Fibroblast of lung (primary cell): ENCODE measurements at regions not wholly inside any gene's neighbourhood (a gene's known extent, or its start where the extent isn't known, plus 50 kb on each side); places are given as distances from the start of the nearest gene placed in this dataset.

ENCODE experiments used
- DNase-seq, 2 donors: peaks; one replicate each; pipeline versions ENCODE4 v3.0.0 to v3.0.0-alpha.2; 2010; ENCODE audit warnings: low read depth in 2 of 2
- H2AFZ ChIP-seq: 2 replicates; pipeline ENCODE4 v1.5.1; 2012; ENCODE audit warnings: low read length, control low read depth, inconsistent platforms
- H3K27ac ChIP-seq: 2 replicates; pipeline ENCODE4 v1.5.1; 2011; ENCODE audit warnings: low read length, control low read depth; ENCODE audit not compliant: insufficient read depth
- H3K27me3 ChIP-seq: 2 replicates; pipeline ENCODE4 v1.5.1; 2011; ENCODE audit warnings: mild to moderate bottlenecking, low read length; ENCODE audit not compliant: control insufficient read depth, insufficient read depth
- H3K36me3 ChIP-seq: 2 replicates; pipeline ENCODE4 v1.5.1; 2011; ENCODE audit warnings: low read length; ENCODE audit not compliant: control insufficient read depth, insufficient read depth
- H3K4me1 ChIP-seq: 2 replicates; pipeline ENCODE4 v1.5.1; 2011; ENCODE audit warnings: low read length; ENCODE audit not compliant: control insufficient read depth, insufficient read depth; ENCODE audit errors: extremely low read depth
- H3K4me2 ChIP-seq: 2 replicates; pipeline ENCODE4 v1.5.1; 2011; ENCODE audit warnings: low read length, control low read depth; ENCODE audit not compliant: insufficient read depth; ENCODE audit errors: extremely low read depth
- H3K4me3 ChIP-seq, 4 experiments: fragments of 200-600 bp in 1 of 4; sonication (generic) in 1 of 4; replicated peaks in 1 of 4; 2 replicates each; pipeline ENCODE4 v1.5.1; 2011 to 2016; ENCODE audit warnings: low read length in 4 of 4, low read depth in 3 of 4, mild to moderate bottlenecking in 3 of 4, control low read depth in 2 of 4, inconsistent platforms in 1 of 4, mixed read lengths in 1 of 4; ENCODE audit not compliant: insufficient read depth in 1 of 4; ENCODE audit errors: control extremely low read depth in 1 of 4
- H3K79me2 ChIP-seq: 2 replicates; pipeline ENCODE4 v1.5.1; 2012; ENCODE audit warnings: mild to moderate bottlenecking, low read length, inconsistent platforms; ENCODE audit not compliant: control insufficient read depth, insufficient read depth
- H3K9ac ChIP-seq: 2 replicates; pipeline ENCODE4 v1.5.1; 2011; ENCODE audit warnings: mild to moderate bottlenecking, low read length, control low read depth; ENCODE audit not compliant: insufficient read depth
- H3K9me3 ChIP-seq: 2 replicates; pipeline ENCODE4 v1.5.1; 2012; ENCODE audit warnings: low read depth, low read length; ENCODE audit not compliant: control insufficient read depth, insufficient read depth
- H4K20me1 ChIP-seq: 2 replicates; pipeline ENCODE4 v1.5.1; 2011; ENCODE audit warnings: low read length; ENCODE audit not compliant: control insufficient read depth, insufficient read depth; ENCODE audit errors: extremely low read depth
- CTCF ChIP-seq, 2 donors: IDR thresholded peaks in 1 of 2; conservative IDR thresholded peaks in 1 of 2; 1 replicate in 1 of 2; 2 replicates in 1 of 2; pipeline ENCODE4 v1.5.1; 2011 to 2012; ENCODE audit warnings: low read length in 2 of 2, control low read depth in 1 of 2, inconsistent platforms in 1 of 2, low read depth in 1 of 2, mild to moderate bottlenecking in 1 of 2
- EZH2 ChIP-seq: IDR thresholded peaks from 2 replicates; pipeline ENCODE4 v1.5.1; 2012; ENCODE audit warnings: low read length, control low read depth, mild to moderate bottlenecking; ENCODE audit errors: missing control alignments

GRCh38 chr9:88730780-88731179, 195.8 kb downstream of the NXNL2 start:
- Histone ChIP-seq H3K36me3 (no peaks in the 10 kb centered on the region), H3K27ac (no peak overlapping the region), H2AFZ (no peak overlapping the region), H3K9ac (no peak overlapping the region), H3K79me2 (no peaks in the 10 kb centered on the region), H3K9me3 (no peaks in the 10 kb centered on the region), H4K20me1 (no peaks in the 10 kb centered on the region), H3K27me3 (no peaks in the 10 kb centered on the region), H3K4me2 (no peak overlapping the region), H3K4me1 (peaks cover 16% of the 10 kb centered on the region), H3K4me3 (no peak overlapping the region)
- no peak for DNase-seq
- TF ChIP-seq EZH2 (no peak), CTCF (conservative IDR thresholded peaks at IDR 0.05 in 1 of 2, IDR thresholded peaks at IDR 0.05 in 1 of 2; ENCODE audit: low read depth in 1 of 2, low read length in 2 of 2) (no peak)

- DNase-seq = peak; percentile 84 to 96
- Histone ChIP-seq H3K9me3 (no peaks in the 10 kb centered on the region), H3K4me1 (peaks cover 16% of the 10 kb centered on the region), H3K79me2 (no peaks in the 10 kb centered on the region), H2AFZ (no peak overlapping the region), H3K4me3 (no peak overlapping the region), H4K20me1 (no peaks in the 10 kb centered on the region), H3K27ac (no peak overlapping the region), H3K4me2 (no peak overlapping the region), H3K27me3 (no peaks in the 10 kb centered on the region), H3K36me3 (no peaks in the 10 kb centered on the region), H3K9ac (no peak overlapping the region)
- no peak for TF ChIP-seq CTCF (conservative IDR thresholded peaks at IDR 0.05 in 1 of 2, IDR thresholded peaks at IDR 0.05 in 1 of 2; ENCODE audit: low read depth in 1 of 2, low read length in 2 of 2)
- TF ChIP-seq EZH2 = no peak
These were observed 197.2 kb downstream of the NXNL2 start for GRCh38 chr9:88732128-88732527.

- no peaks in the 10 kb centered on the region for H4K20me1 ChIP-seq
- H3K4me1 ChIP-seq = peaks cover 16% of the 10 kb centered on the region
- peak overlapping the region; percentile 49 for H3K4me2 ChIP-seq
- H3K36me3 ChIP-seq = no peaks in the 10 kb centered on the region
- peak; percentile 85 for DNase-seq
- peak overlapping the region; percentile 20 for H3K9ac ChIP-seq
- no peak overlapping the region for H3K4me3 ChIP-seq
- no peaks in the 10 kb centered on the region for H3K9me3 ChIP-seq
- H2AFZ ChIP-seq = peak overlapping the region; percentile 45
- H3K79me2 ChIP-seq = no peaks in the 10 kb centered on the region
- H3K27me3 ChIP-seq = no peaks in the 10 kb centered on the region
- TF ChIP-seq EZH2 (no peak), CTCF (conservative IDR thresholded peaks at IDR 0.05 in 1 of 2, IDR thresholded peaks at IDR 0.05 in 1 of 2; ENCODE audit: low read depth in 1 of 2, low read length in 2 of 2) (no peak)
- H3K27ac ChIP-seq = peak overlapping the region; percentile 73
These were observed 198.9 kb downstream of the NXNL2 start for GRCh38 chr9:88733651-88734421.
